H1 (cell line): ENCODE measurements at regions not wholly inside any gene's neighbourhood (a gene's known extent, or its start where the extent isn't known, plus 50 kb on each side); places are given as distances from the start of the nearest gene placed in this dataset.

Experiments used
- CEBPB ChIP-seq: IDR thresholded peaks from 2 replicates; pipeline ENCODE4 v1.6.1; 2012; ENCODE audit warnings: low read depth, low read length
- EGR1 ChIP-seq: IDR thresholded peaks from 2 replicates; pipeline ENCODE4 v1.6.1; 2011; ENCODE audit warnings: low read depth, low read length, borderline replicate concordance
- RAD21 ChIP-seq, 2 experiments: IDR thresholded peaks in 1 of 2; conservative IDR thresholded peaks in 1 of 2; 2 replicates each; pipeline ENCODE4 v1.6.1; 2011; ENCODE audit warnings: low read depth in 2 of 2, low read length in 2 of 2, improper control_type of control experiment in 1 of 2, inconsistent platforms in 1 of 2, mild to moderate bottlenecking in 1 of 2, moderate library complexity in 1 of 2
- RNF2 ChIP-seq: fragments of 200-900, 300-1000 bp; sonication (generic); IDR thresholded peaks from 2 replicates; pipeline ENCODE4 v1.7.1; 2016; ENCODE audit warnings: borderline replicate concordance, low read depth, mild to moderate bottlenecking, antibody characterized with exemption, low read length; ENCODE audit not compliant: poor library complexity, severe bottlenecking; ENCODE audit errors: missing control alignments
- SAP30 ChIP-seq: fragments of 300-600 bp; sonication (generic); IDR thresholded peaks from 2 replicates; pipeline ENCODE4 v1.7.1; 2012; ENCODE audit warnings: low read length, moderate library complexity, mild to moderate bottlenecking, inconsistent platforms; ENCODE audit not compliant: insufficient read depth, insufficient replicate concordance
- SP2 ChIP-seq: IDR thresholded peaks from 2 replicates; pipeline ENCODE4 v1.6.1; 2012; ENCODE audit warnings: mild to moderate bottlenecking, low read length, inconsistent platforms
- TF ChIP-seq, protein P1 (sequence below): fragments of 300-600 bp; sonication (generic); IDR thresholded peaks from 2 replicates; pipeline ENCODE4 v1.7.1; 2012; ENCODE audit warnings: low read length, moderate library complexity, mild to moderate bottlenecking, inconsistent platforms; ENCODE audit not compliant: insufficient replicate concordance

DNA sequence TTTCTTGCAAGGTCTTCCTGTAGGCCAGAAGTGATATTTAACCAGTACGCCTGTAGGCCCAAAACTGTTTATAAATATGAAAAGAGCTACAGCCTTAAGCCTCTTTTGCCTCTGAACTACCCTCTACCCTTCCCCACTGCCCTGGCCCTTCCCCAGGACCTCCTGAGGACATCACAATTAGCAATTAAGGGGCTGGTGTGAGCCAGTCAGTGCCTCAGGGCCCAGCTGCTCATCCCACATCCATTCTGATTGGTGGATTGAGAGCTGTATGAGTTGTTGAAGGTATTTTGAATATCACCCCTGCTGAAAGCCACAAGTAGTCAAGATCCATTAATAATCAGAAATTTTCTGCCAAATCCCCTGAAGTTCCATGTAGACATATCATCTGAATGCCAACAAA, 126.3 kb upstream of the TACR1 start (continued):
- TF ChIP-seq, protein P1, sequence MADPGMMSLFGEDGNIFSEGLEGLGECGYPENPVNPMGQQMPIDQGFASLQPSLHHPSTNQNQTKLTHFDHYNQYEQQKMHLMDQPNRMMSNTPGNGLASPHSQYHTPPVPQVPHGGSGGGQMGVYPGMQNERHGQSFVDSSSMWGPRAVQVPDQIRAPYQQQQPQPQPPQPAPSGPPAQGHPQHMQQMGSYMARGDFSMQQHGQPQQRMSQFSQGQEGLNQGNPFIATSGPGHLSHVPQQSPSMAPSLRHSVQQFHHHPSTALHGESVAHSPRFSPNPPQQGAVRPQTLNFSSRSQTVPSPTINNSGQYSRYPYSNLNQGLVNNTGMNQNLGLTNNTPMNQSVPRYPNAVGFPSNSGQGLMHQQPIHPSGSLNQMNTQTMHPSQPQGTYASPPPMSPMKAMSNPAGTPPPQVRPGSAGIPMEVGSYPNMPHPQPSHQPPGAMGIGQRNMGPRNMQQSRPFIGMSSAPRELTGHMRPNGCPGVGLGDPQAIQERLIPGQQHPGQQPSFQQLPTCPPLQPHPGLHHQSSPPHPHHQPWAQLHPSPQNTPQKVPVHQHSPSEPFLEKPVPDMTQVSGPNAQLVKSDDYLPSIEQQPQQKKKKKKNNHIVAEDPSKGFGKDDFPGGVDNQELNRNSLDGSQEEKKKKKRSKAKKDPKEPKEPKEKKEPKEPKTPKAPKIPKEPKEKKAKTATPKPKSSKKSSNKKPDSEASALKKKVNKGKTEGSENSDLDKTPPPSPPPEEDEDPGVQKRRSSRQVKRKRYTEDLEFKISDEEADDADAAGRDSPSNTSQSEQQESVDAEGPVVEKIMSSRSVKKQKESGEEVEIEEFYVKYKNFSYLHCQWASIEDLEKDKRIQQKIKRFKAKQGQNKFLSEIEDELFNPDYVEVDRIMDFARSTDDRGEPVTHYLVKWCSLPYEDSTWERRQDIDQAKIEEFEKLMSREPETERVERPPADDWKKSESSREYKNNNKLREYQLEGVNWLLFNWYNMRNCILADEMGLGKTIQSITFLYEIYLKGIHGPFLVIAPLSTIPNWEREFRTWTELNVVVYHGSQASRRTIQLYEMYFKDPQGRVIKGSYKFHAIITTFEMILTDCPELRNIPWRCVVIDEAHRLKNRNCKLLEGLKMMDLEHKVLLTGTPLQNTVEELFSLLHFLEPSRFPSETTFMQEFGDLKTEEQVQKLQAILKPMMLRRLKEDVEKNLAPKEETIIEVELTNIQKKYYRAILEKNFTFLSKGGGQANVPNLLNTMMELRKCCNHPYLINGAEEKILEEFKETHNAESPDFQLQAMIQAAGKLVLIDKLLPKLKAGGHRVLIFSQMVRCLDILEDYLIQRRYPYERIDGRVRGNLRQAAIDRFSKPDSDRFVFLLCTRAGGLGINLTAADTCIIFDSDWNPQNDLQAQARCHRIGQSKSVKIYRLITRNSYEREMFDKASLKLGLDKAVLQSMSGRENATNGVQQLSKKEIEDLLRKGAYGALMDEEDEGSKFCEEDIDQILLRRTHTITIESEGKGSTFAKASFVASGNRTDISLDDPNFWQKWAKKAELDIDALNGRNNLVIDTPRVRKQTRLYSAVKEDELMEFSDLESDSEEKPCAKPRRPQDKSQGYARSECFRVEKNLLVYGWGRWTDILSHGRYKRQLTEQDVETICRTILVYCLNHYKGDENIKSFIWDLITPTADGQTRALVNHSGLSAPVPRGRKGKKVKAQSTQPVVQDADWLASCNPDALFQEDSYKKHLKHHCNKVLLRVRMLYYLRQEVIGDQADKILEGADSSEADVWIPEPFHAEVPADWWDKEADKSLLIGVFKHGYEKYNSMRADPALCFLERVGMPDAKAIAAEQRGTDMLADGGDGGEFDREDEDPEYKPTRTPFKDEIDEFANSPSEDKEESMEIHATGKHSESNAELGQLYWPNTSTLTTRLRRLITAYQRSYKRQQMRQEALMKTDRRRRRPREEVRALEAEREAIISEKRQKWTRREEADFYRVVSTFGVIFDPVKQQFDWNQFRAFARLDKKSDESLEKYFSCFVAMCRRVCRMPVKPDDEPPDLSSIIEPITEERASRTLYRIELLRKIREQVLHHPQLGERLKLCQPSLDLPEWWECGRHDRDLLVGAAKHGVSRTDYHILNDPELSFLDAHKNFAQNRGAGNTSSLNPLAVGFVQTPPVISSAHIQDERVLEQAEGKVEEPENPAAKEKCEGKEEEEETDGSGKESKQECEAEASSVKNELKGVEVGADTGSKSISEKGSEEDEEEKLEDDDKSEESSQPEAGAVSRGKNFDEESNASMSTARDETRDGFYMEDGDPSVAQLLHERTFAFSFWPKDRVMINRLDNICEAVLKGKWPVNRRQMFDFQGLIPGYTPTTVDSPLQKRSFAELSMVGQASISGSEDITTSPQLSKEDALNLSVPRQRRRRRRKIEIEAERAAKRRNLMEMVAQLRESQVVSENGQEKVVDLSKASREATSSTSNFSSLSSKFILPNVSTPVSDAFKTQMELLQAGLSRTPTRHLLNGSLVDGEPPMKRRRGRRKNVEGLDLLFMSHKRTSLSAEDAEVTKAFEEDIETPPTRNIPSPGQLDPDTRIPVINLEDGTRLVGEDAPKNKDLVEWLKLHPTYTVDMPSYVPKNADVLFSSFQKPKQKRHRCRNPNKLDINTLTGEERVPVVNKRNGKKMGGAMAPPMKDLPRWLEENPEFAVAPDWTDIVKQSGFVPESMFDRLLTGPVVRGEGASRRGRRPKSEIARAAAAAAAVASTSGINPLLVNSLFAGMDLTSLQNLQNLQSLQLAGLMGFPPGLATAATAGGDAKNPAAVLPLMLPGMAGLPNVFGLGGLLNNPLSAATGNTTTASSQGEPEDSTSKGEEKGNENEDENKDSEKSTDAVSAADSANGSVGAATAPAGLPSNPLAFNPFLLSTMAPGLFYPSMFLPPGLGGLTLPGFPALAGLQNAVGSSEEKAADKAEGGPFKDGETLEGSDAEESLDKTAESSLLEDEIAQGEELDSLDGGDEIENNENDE, result no peak
- TF ChIP-seq SAP30 (no peak), RNF2 (no peak), RAD21 (IDR thresholded peaks at IDR 0.05 in 1 of 2, conservative IDR thresholded peaks at IDR 0.05 in 1 of 2; ENCODE audit: low read depth in 2 of 2, low read length in 2 of 2) (no peak), EGR1 (no peak), SP2 (no peak), CEBPB (no peak)
